ENCODE measurements at regions not wholly inside any gene's neighbourhood (a gene's known extent, or its start where the extent isn't known, plus 50 kb on each side); places are given as distances from the start of the nearest gene placed in this dataset.

- Histone ChIP-seq H3K27ac (ENCODE audit: low read length) (no peak overlapping the region), H3K4me3 (ENCODE audit: low read length) (no peak overlapping the region), H3K4me1 (ENCODE audit: control insufficient read depth, insufficient read depth, low read length) (no peaks in the 10 kb centered on the region)
Observed at GRCh38 chrX:97835969-97836368, 952.3 kb downstream of the RPA4 start.

GRCh38 chrX:97841544-97842179, 958.0 kb downstream of the RPA4 start:
- H3K27ac ChIP-seq (ENCODE audit: low read length): no peak overlapping the region
- DNase-seq: no peak
- H3K4me3 ChIP-seq (ENCODE audit: low read length): no peak overlapping the region
- WGBS (ENCODE audit: insufficient coverage, low lambda C conversion rate): no CpG with 5 or more reads among the region's 39 CpGs
- no peaks in the 10 kb centered on the region for H3K27me3 ChIP-seq (ENCODE audit: control insufficient read depth, insufficient read depth, low read length)
- peaks cover 13% of the 10 kb centered on the region for H3K9me3 ChIP-seq (ENCODE audit: control insufficient read depth, low read depth, low read length)
- H3K36me3 ChIP-seq (ENCODE audit: control insufficient read depth, insufficient read depth, low read length): no peaks in the 10 kb centered on the region
- H3K4me1 ChIP-seq (ENCODE audit: control insufficient read depth, insufficient read depth, low read length): no peaks in the 10 kb centered on the region

More at GRCh38 chrX:97835969-97836368, 952.3 kb downstream of the RPA4 start:
- Histone ChIP-seq H3K27me3 (ENCODE audit: control insufficient read depth, insufficient read depth, low read length) (no peaks in the 10 kb centered on the region), H3K36me3 (ENCODE audit: control insufficient read depth, insufficient read depth, low read length) (no peaks in the 10 kb centered on the region), H3K9me3 (ENCODE audit: control insufficient read depth, low read depth, low read length) (no peaks in the 10 kb centered on the region)
- DNase-seq: no peak

GRCh38 chrX:97842468-97843199, 958.9 kb downstream of the RPA4 start:
- no peak overlapping the region for H3K4me3 ChIP-seq (ENCODE audit: low read length)
- no peaks in the 10 kb centered on the region for H3K36me3 ChIP-seq (ENCODE audit: control insufficient read depth, insufficient read depth, low read length)
- DNase-seq: no peak
- H3K9me3 ChIP-seq (ENCODE audit: control insufficient read depth, low read depth, low read length): peaks cover 16% of the 10 kb centered on the region
- no peaks in the 10 kb centered on the region for H3K27me3 ChIP-seq (ENCODE audit: control insufficient read depth, insufficient read depth, low read length)
- no CpG with 5 or more reads among the region's 35 CpGs for WGBS (ENCODE audit: insufficient coverage, low lambda C conversion rate)
- no peak overlapping the region for H3K27ac ChIP-seq (ENCODE audit: low read length)
- H3K4me1 ChIP-seq (ENCODE audit: control insufficient read depth, insufficient read depth, low read length): no peaks in the 10 kb centered on the region

- Histone ChIP-seq H3K27me3 (ENCODE audit: control insufficient read depth, insufficient read depth, low read length) (no peaks in the 10 kb centered on the region), H3K9me3 (ENCODE audit: control insufficient read depth, low read depth, low read length) (peaks cover 16% of the 10 kb centered on the region), H3K27ac (ENCODE audit: low read length) (no peak overlapping the region), H3K36me3 (ENCODE audit: control insufficient read depth, insufficient read depth, low read length) (no peaks in the 10 kb centered on the region), H3K4me3 (ENCODE audit: low read length) (no peak overlapping the region), H3K4me1 (ENCODE audit: control insufficient read depth, insufficient read depth, low read length) (no peaks in the 10 kb centered on the region)
- no peak for DNase-seq
- WGBS (ENCODE audit: insufficient coverage, low lambda C conversion rate): no CpG with 5 or more reads among the region's 30 CpGs
Observed at GRCh38 chrX:97843200-97843811, 959.6 kb downstream of the RPA4 start.

GRCh38 chrX:97844161-97844560, 960.5 kb downstream of the RPA4 start:
- peaks cover 16% of the 10 kb centered on the region for H3K9me3 ChIP-seq (ENCODE audit: control insufficient read depth, low read depth, low read length)
- H3K27me3 ChIP-seq (ENCODE audit: control insufficient read depth, insufficient read depth, low read length): no peaks in the 10 kb centered on the region
- no CpG with 5 or more reads among the region's 18 CpGs for WGBS (ENCODE audit: insufficient coverage, low lambda C conversion rate)
- no peak for DNase-seq
- no peak overlapping the region for H3K4me3 ChIP-seq (ENCODE audit: low read length)
- no peak overlapping the region for H3K27ac ChIP-seq (ENCODE audit: low read length)
- no peaks in the 10 kb centered on the region for H3K36me3 ChIP-seq (ENCODE audit: control insufficient read depth, insufficient read depth, low read length)
- no peaks in the 10 kb centered on the region for H3K4me1 ChIP-seq (ENCODE audit: control insufficient read depth, insufficient read depth, low read length)

GRCh38 chrX:97844943-97845342, 961.2 kb downstream of the RPA4 start:
- no peak overlapping the region for H3K4me3 ChIP-seq (ENCODE audit: low read length)
- no CpG with 5 or more reads among the region's 16 CpGs for WGBS (ENCODE audit: insufficient coverage, low lambda C conversion rate)
- no peak overlapping the region for H3K27ac ChIP-seq (ENCODE audit: low read length)
- no peak for DNase-seq
- H3K4me1 ChIP-seq (ENCODE audit: control insufficient read depth, insufficient read depth, low read length): no peaks in the 10 kb centered on the region
- H3K36me3 ChIP-seq (ENCODE audit: control insufficient read depth, insufficient read depth, low read length): no peaks in the 10 kb centered on the region
- H3K9me3 ChIP-seq (ENCODE audit: control insufficient read depth, low read depth, low read length): peaks cover 16% of the 10 kb centered on the region
- H3K27me3 ChIP-seq (ENCODE audit: control insufficient read depth, insufficient read depth, low read length): no peaks in the 10 kb centered on the region

- Histone ChIP-seq H3K27ac (ENCODE audit: low read length) (no peak overlapping the region), H3K4me3 (ENCODE audit: low read length) (no peak overlapping the region), H3K4me1 (ENCODE audit: control insufficient read depth, insufficient read depth, low read length) (no peaks in the 10 kb centered on the region), H3K36me3 (ENCODE audit: control insufficient read depth, insufficient read depth, low read length) (no peaks in the 10 kb centered on the region), H3K27me3 (ENCODE audit: control insufficient read depth, insufficient read depth, low read length) (no peaks in the 10 kb centered on the region), H3K9me3 (ENCODE audit: control insufficient read depth, low read depth, low read length) (peaks cover 16% of the 10 kb centered on the region)
- no peak for DNase-seq
- WGBS (ENCODE audit: insufficient coverage, low lambda C conversion rate): no CpG with 5 or more reads among the region's 18 CpGs
Observed at GRCh38 chrX:97845451-97845850, 961.7 kb downstream of the RPA4 start.

GRCh38 chrX:97846228-97846627, 962.5 kb downstream of the RPA4 start:
- DNase-seq: no peak
- no peaks in the 10 kb centered on the region for H3K27me3 ChIP-seq (ENCODE audit: control insufficient read depth, insufficient read depth, low read length)
- no peaks in the 10 kb centered on the region for H3K36me3 ChIP-seq (ENCODE audit: control insufficient read depth, insufficient read depth, low read length)
- WGBS (ENCODE audit: insufficient coverage, low lambda C conversion rate): no CpG with 5 or more reads among the region's 12 CpGs
- H3K9me3 ChIP-seq (ENCODE audit: control insufficient read depth, low read depth, low read length): peaks cover 16% of the 10 kb centered on the region
- no peak overlapping the region for H3K4me3 ChIP-seq (ENCODE audit: low read length)
- no peaks in the 10 kb centered on the region for H3K4me1 ChIP-seq (ENCODE audit: control insufficient read depth, insufficient read depth, low read length)
- no peak overlapping the region for H3K27ac ChIP-seq (ENCODE audit: low read length)

- peaks cover 15% of the 10 kb centered on the region for H3K9me3 ChIP-seq (ENCODE audit: control insufficient read depth, low read depth, low read length)
- no peak for DNase-seq
- H3K27me3 ChIP-seq (ENCODE audit: control insufficient read depth, insufficient read depth, low read length): no peaks in the 10 kb centered on the region
- no CpG with 5 or more reads among the region's 25 CpGs for WGBS (ENCODE audit: insufficient coverage, low lambda C conversion rate)
- H3K27ac ChIP-seq (ENCODE audit: low read length): no peak overlapping the region
- no peak overlapping the region for H3K4me3 ChIP-seq (ENCODE audit: low read length)
- no peaks in the 10 kb centered on the region for H3K4me1 ChIP-seq (ENCODE audit: control insufficient read depth, insufficient read depth, low read length)
- no peaks in the 10 kb centered on the region for H3K36me3 ChIP-seq (ENCODE audit: control insufficient read depth, insufficient read depth, low read length)
Observed at GRCh38 chrX:97846718-97847237, 963.1 kb downstream of the RPA4 start.

- Histone ChIP-seq H3K36me3 (ENCODE audit: control insufficient read depth, insufficient read depth, low read length) (no peaks in the 10 kb centered on the region), H3K27ac (ENCODE audit: low read length) (no peak overlapping the region), H3K9me3 (ENCODE audit: control insufficient read depth, low read depth, low read length) (peaks cover 12% of the 10 kb centered on the region), H3K27me3 (ENCODE audit: control insufficient read depth, insufficient read depth, low read length) (no peaks in the 10 kb centered on the region), H3K4me3 (ENCODE audit: low read length) (no peak overlapping the region), H3K4me1 (ENCODE audit: control insufficient read depth, insufficient read depth, low read length) (no peaks in the 10 kb centered on the region)
- no peak for DNase-seq
- no CpG with 5 or more reads among the region's 25 CpGs for WGBS (ENCODE audit: insufficient coverage, low lambda C conversion rate)
Observed at GRCh38 chrX:97847885-97848679, 964.4 kb downstream of the RPA4 start.

Measured in large intestine (tissue), 3 donors.